SU-DHL-6 (cell line): ENCODE measurements at regions not wholly inside any gene's neighbourhood (a gene's known extent, or its start where the extent isn't known, plus 50 kb on each side); places are given as distances from the start of the nearest gene placed in this dataset.

ENCODE experiments used
- CTCF ChIP-seq: fragments of 200-600 bp; sonication (generic); IDR thresholded peaks from one replicate; pipeline ENCODE4 v1.5.1; 2017; ENCODE audit warnings: antibody characterized with exemption, mild to moderate bottlenecking, low read length, moderate library complexity; ENCODE audit not compliant: insufficient read depth, poor library complexity, severe bottlenecking
- EZH2phosphoT487 ChIP-seq: fragments of 200-600 bp; sonication (generic), shearing (Covaris generic); conservative IDR thresholded peaks from 2 replicates; pipeline ENCODE4 v1.6.1; 2018; ENCODE audit warnings: mild to moderate bottlenecking, antibody characterized with exemption, low read length, moderate library complexity, mixed read lengths

- TF ChIP-seq CTCF (no peak), EZH2phosphoT487 (no peak)
Observed at GRCh38 chr2:225184948-225185347, 142.7 kb upstream of the DOCK10 start.
